HepG2 (cell line): ENCODE measurements at regions not wholly inside any gene's neighbourhood (a gene's known extent, or its start where the extent isn't known, plus 50 kb on each side); places are given as distances from the start of the nearest gene placed in this dataset.

Experiments used
- AKNA ChIP-seq: sonication (generic); formaldehyde crosslinking; IDR thresholded peaks from 2 replicates; pipeline ENCODE4 v1.4.0; 2020; ENCODE audit warnings: missing genetic modification reagents, borderline replicate concordance
- ATF7 ChIP-seq, 2 experiments: fragments of 450-650 bp in 1 of 2; sonication (generic) in 1 of 2; formaldehyde crosslinking in 1 of 2; IDR thresholded peaks; 2 replicates each; pipeline versions ENCODE4 v1.4.0 to v1.6.1; 2016 to 2020; ENCODE audit warnings: antibody characterized with exemption in 1 of 2, mild to moderate bottlenecking in 1 of 2, missing genetic modification reagents in 1 of 2
- DMTF1 ChIP-seq: sonication (generic); formaldehyde crosslinking; IDR thresholded peaks from 2 replicates; pipeline ENCODE4 v1.4.0; 2020; ENCODE audit warnings: mild to moderate bottlenecking, missing genetic modification reagents
- GFI1 ChIP-seq: sonication (generic); formaldehyde crosslinking; IDR thresholded peaks from 2 replicates; pipeline ENCODE4 v1.5.0; 2020; ENCODE audit warnings: missing genetic modification reagents, mild to moderate bottlenecking, borderline replicate concordance
- HDAC2 ChIP-seq: sonication (generic); formaldehyde crosslinking; IDR thresholded peaks from 2 replicates; pipeline ENCODE4 v1.4.0; 2020; ENCODE audit warnings: missing genetic modification reagents
- MEIS2 ChIP-seq: sonication (generic); formaldehyde crosslinking; IDR thresholded peaks from 2 replicates; pipeline ENCODE4 v1.9.0; 2021; ENCODE audit warnings: mild to moderate bottlenecking, missing genetic modification reagents
- NFE2L1 ChIP-seq: sonication (generic); formaldehyde crosslinking; IDR thresholded peaks from 2 replicates; pipeline ENCODE4 v1.4.0; 2020; ENCODE audit warnings: missing genetic modification reagents, mild to moderate bottlenecking, borderline replicate concordance
- NFYB ChIP-seq: sonication (generic); formaldehyde crosslinking; IDR thresholded peaks from 2 replicates; pipeline ENCODE4 v1.4.0; 2020; ENCODE audit warnings: missing genetic modification reagents
- POLR2G ChIP-seq: fragments of 200-400 bp; formaldehyde crosslinking; IDR thresholded peaks from 2 replicates; pipeline ENCODE4 v1.6.1; 2018; ENCODE audit warnings: mild to moderate bottlenecking, low read depth, low read length, moderate library complexity
- RBAK ChIP-seq: sonication (generic); formaldehyde crosslinking; IDR thresholded peaks from 2 replicates; pipeline ENCODE4 v1.5.1; 2020; ENCODE audit warnings: mild to moderate bottlenecking, missing genetic modification reagents
- SALL1 ChIP-seq: sonication (generic); formaldehyde crosslinking; IDR thresholded peaks from 2 replicates; pipeline ENCODE4 v1.8.0; 2022; ENCODE audit warnings: mild to moderate bottlenecking, missing genetic modification reagents
- ZBTB1 ChIP-seq: sonication (generic); formaldehyde crosslinking; IDR thresholded peaks from 2 replicates; pipeline ENCODE4 v1.4.0; 2020; ENCODE audit warnings: missing genetic modification reagents, borderline replicate concordance
- ZFP91 ChIP-seq: sonication (generic); formaldehyde crosslinking; IDR thresholded peaks from 2 replicates; pipeline ENCODE4 v1.9.0; 2022; ENCODE audit warnings: missing genetic modification reagents, mild to moderate bottlenecking, borderline replicate concordance
- ZIK1 ChIP-seq: sonication (generic); formaldehyde crosslinking; IDR thresholded peaks from 2 replicates; pipeline ENCODE4 v1.5.0; 2020; ENCODE audit warnings: mild to moderate bottlenecking, low read depth, missing genetic modification reagents, borderline replicate concordance
- ZNF607 ChIP-seq: sonication (generic); formaldehyde crosslinking; IDR thresholded peaks from 2 replicates; pipeline ENCODE4 v1.5.1; 2020; ENCODE audit warnings: missing genetic modification reagents, mild to moderate bottlenecking, borderline replicate concordance
- TF ChIP-seq, protein P1 (sequence below): sonication (generic); formaldehyde crosslinking; IDR thresholded peaks from 2 replicates; pipeline ENCODE4 v1.4.0; 2020; ENCODE audit warnings: mild to moderate bottlenecking, missing genetic modification reagents
- TF ChIP-seq, protein P2 (sequence below): IDR thresholded peaks from 2 replicates; pipeline ENCODE4 v1.6.1; 2016; ENCODE audit warnings: low read depth, borderline replicate concordance

GRCh38 chr3:72568083-72568482 lies 280.2 kb downstream of the SHQ1 start (continued):
- TF ChIP-seq, protein P1, sequence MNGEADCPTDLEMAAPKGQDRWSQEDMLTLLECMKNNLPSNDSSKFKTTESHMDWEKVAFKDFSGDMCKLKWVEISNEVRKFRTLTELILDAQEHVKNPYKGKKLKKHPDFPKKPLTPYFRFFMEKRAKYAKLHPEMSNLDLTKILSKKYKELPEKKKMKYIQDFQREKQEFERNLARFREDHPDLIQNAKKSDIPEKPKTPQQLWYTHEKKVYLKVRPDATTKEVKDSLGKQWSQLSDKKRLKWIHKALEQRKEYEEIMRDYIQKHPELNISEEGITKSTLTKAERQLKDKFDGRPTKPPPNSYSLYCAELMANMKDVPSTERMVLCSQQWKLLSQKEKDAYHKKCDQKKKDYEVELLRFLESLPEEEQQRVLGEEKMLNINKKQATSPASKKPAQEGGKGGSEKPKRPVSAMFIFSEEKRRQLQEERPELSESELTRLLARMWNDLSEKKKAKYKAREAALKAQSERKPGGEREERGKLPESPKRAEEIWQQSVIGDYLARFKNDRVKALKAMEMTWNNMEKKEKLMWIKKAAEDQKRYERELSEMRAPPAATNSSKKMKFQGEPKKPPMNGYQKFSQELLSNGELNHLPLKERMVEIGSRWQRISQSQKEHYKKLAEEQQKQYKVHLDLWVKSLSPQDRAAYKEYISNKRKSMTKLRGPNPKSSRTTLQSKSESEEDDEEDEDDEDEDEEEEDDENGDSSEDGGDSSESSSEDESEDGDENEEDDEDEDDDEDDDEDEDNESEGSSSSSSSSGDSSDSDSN: 0 out of 2 replicates have a peak, but pooled peaks have one; percentile 37
- peak; percentile 27; the same call in 1 of the 2 replicates for TF ChIP-seq NFYB (CRISPR knock-in tag)
- TF ChIP-seq ZFP91 (CRISPR knock-in tag): peak; percentile 30; the same call in 1 of the 2 replicates
- peak; percentile 38; the same call in 1 of the 2 replicates for TF ChIP-seq MEIS2 (CRISPR knock-in tag)
- no peak for TF ChIP-seq ATF7 (IDR thresholded peaks at IDR 0.05)
- no peak for TF ChIP-seq ATF7 (CRISPR knock-in tag; IDR thresholded peaks at IDR 0.05)
- TF ChIP-seq ZBTB1 (CRISPR knock-in tag): no peak
- TF ChIP-seq SALL1 (CRISPR knock-in tag): peak; percentile 80
- TF ChIP-seq ZNF607 (CRISPR knock-in tag): 0 out of 2 replicates have a peak, but pooled peaks have one; percentile 53
- TF ChIP-seq ZIK1 (CRISPR knock-in tag): 0 out of 2 replicates have a peak, but pooled peaks have one; percentile 42
- TF ChIP-seq AKNA (CRISPR knock-in tag): no peak
- TF ChIP-seq RBAK: no peak
- TF ChIP-seq GFI1 (CRISPR knock-in tag): no peak
- peak; percentile 70; the same call in 1 of the 2 replicates for TF ChIP-seq HDAC2 (CRISPR knock-in tag)
- TF ChIP-seq NFE2L1: no peak
- TF ChIP-seq, protein P2, sequence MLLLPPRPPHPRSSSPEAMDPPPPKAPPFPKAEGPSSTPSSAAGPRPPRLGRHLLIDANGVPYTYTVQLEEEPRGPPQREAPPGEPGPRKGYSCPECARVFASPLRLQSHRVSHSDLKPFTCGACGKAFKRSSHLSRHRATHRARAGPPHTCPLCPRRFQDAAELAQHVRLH (CRISPR knock-in tag): peak; percentile 41; the same call in 1 of the 2 replicates
- no peak for TF ChIP-seq POLR2G
- no peak for TF ChIP-seq DMTF1 (CRISPR knock-in tag)
